SU-DHL-6 (cell line): ENCODE measurements at regions not wholly inside any gene's neighbourhood (a gene's known extent, or its start where the extent isn't known, plus 50 kb on each side); places are given as distances from the start of the nearest gene placed in this dataset.

Experiments
- H2AFZ ChIP-seq: fragments of 200-600 bp; sonication (generic); 2 replicates; pipeline ENCODE4 v1.6.1; 2014; ENCODE audit warnings: low read depth, mild to moderate bottlenecking, moderate library complexity, mixed read lengths, antibody characterized with exemption, low read length; ENCODE audit not compliant: severe bottlenecking
- H3F3A ChIP-seq: fragments of 200-600 bp; shearing (Covaris generic); 2 replicates; pipeline ENCODE4 v1.6.0; 2016; ENCODE audit warnings: antibody characterized with exemption, mild to moderate bottlenecking; ENCODE audit not compliant: insufficient read depth
- H3K27ac ChIP-seq: fragments of 200-600 bp; sonication (generic); 2 replicates; pipeline ENCODE4 v1.5.1; 2016; ENCODE audit warnings: low read depth, mild to moderate bottlenecking, low read length, moderate library complexity, mixed read lengths
- H3K27me3 ChIP-seq: fragments of 200-600 bp; sonication (generic), shearing (Covaris generic); 2 replicates; pipeline ENCODE4 v1.6.0; 2014; ENCODE audit warnings: mild to moderate bottlenecking, low read length
- H3K36me3 ChIP-seq: fragments of 200-600 bp; sonication (generic); 2 replicates; pipeline ENCODE4 v1.6.1; 2014; ENCODE audit warnings: mild to moderate bottlenecking, low read length, mixed read lengths
- H3K4me2 ChIP-seq: fragments of 300-600, 200-600 bp; shearing (Covaris generic), sonication (generic); 2 replicates; pipeline ENCODE4 v1.6.0; 2014; ENCODE audit warnings: low read length, low read depth, mild to moderate bottlenecking; ENCODE audit not compliant: poor library complexity, severe bottlenecking
- H3K4me3 ChIP-seq: fragments of 200-600 bp; sonication (generic); 2 replicates; pipeline ENCODE4 v1.5.1; 2014; ENCODE audit warnings: antibody characterized with exemption, low read length, mild to moderate bottlenecking, mixed read lengths; ENCODE audit not compliant: insufficient read depth, poor library complexity, severe bottlenecking
- H3K79me2 ChIP-seq: fragments of 200-600 bp; sonication (generic); 2 replicates; pipeline ENCODE4 v1.6.1; 2014; ENCODE audit warnings: mild to moderate bottlenecking, low read length, moderate library complexity; ENCODE audit not compliant: insufficient read depth
- H3K9ac ChIP-seq: fragments of 200-600 bp; sonication (generic); 2 replicates; pipeline ENCODE4 v1.7.0; 2014; ENCODE audit warnings: mild to moderate bottlenecking, low read length
- H3K9me2 ChIP-seq: fragments of 200-600 bp; sonication (generic); replicated peaks from 2 replicates; pipeline ENCODE4 v1.6.1; 2014; ENCODE audit warnings: low read length; ENCODE audit not compliant: insufficient read depth
- H3K9me3 ChIP-seq: fragments of 200-600 bp; sonication (generic); 2 replicates; pipeline ENCODE4 v1.6.1; 2014; ENCODE audit warnings: low read length, mixed read lengths; ENCODE audit not compliant: insufficient read depth
- H4K20me1 ChIP-seq: fragments of 200-600 bp; sonication (generic); 2 replicates; pipeline ENCODE4 v1.6.1; 2014; ENCODE audit warnings: low read depth, mild to moderate bottlenecking, antibody characterized with exemption, low read length, moderate library complexity, mixed read lengths
- CTCF ChIP-seq: fragments of 200-600 bp; sonication (generic); IDR thresholded peaks from one replicate; pipeline ENCODE4 v1.5.1; 2017; ENCODE audit warnings: antibody characterized with exemption, mild to moderate bottlenecking, low read length, moderate library complexity; ENCODE audit not compliant: insufficient read depth, poor library complexity, severe bottlenecking
- EZH2phosphoT487 ChIP-seq: fragments of 200-600 bp; sonication (generic), shearing (Covaris generic); conservative IDR thresholded peaks from 2 replicates; pipeline ENCODE4 v1.6.1; 2018; ENCODE audit warnings: mild to moderate bottlenecking, antibody characterized with exemption, low read length, moderate library complexity, mixed read lengths

GRCh38 chr5:5983261-5983980 lies 394.9 kb downstream of the MED10 start:
- no peak overlapping the region for H3K4me2 ChIP-seq
- H2AFZ ChIP-seq, result no peak overlapping the region
- no peak for TF ChIP-seq EZH2phosphoT487
- no peak for TF ChIP-seq CTCF
- no peaks in the 10 kb centered on the region for H3K9me3 ChIP-seq
- no peaks in the 10 kb centered on the region for H3K79me2 ChIP-seq
- no peaks in the 10 kb centered on the region for H3F3A ChIP-seq
- H4K20me1 ChIP-seq, result no peaks in the 10 kb centered on the region
- no peak overlapping the region for H3K4me3 ChIP-seq
- H3K27ac ChIP-seq, result no peak overlapping the region
- H3K9me2 ChIP-seq, result no peaks in the 10 kb centered on the region
- no peaks in the 10 kb centered on the region for H3K27me3 ChIP-seq
- no peak overlapping the region for H3K9ac ChIP-seq
- H3K36me3 ChIP-seq, result no peaks in the 10 kb centered on the region

GRCh38 chr5:5981562-5981961 lies 396.8 kb downstream of the MED10 start:
- Histone ChIP-seq H3F3A (no peaks in the 10 kb centered on the region), H3K4me2 (no peak overlapping the region), H3K36me3 (no peaks in the 10 kb centered on the region), H3K9ac (no peak overlapping the region), H4K20me1 (no peaks in the 10 kb centered on the region), H2AFZ (no peak overlapping the region), H3K4me3 (no peak overlapping the region), H3K9me2 (no peaks in the 10 kb centered on the region), H3K27ac (no peak overlapping the region), H3K27me3 (no peaks in the 10 kb centered on the region), H3K9me3 (no peaks in the 10 kb centered on the region), H3K79me2 (no peaks in the 10 kb centered on the region)
- TF ChIP-seq CTCF (no peak), EZH2phosphoT487 (no peak)

GRCh38 chr5:5980538-5980895 lies 397.8 kb downstream of the MED10 start:
- H3K79me2 ChIP-seq, result no peaks in the 10 kb centered on the region
- no peaks in the 10 kb centered on the region for H3K9me3 ChIP-seq
- H3K36me3 ChIP-seq, result no peaks in the 10 kb centered on the region
- no peak overlapping the region for H3K4me3 ChIP-seq
- no peaks in the 10 kb centered on the region for H4K20me1 ChIP-seq
- H3K9ac ChIP-seq, result no peak overlapping the region
- H2AFZ ChIP-seq, result no peak overlapping the region
- no peaks in the 10 kb centered on the region for H3K27me3 ChIP-seq
- TF ChIP-seq EZH2phosphoT487, result no peak
- TF ChIP-seq CTCF, result no peak
- H3K9me2 ChIP-seq, result no peaks in the 10 kb centered on the region
- H3K27ac ChIP-seq, result no peak overlapping the region
- no peak overlapping the region for H3K4me2 ChIP-seq
- no peaks in the 10 kb centered on the region for H3F3A ChIP-seq
